ENCODE measurements at regions not wholly inside any gene's neighbourhood (a gene's known extent, or its start where the extent isn't known, plus 50 kb on each side); places are given as distances from the start of the nearest gene placed in this dataset.
A peak's percentile ranks its signal among the peaks of the same experiment; 100 is the strongest.

DNA sequence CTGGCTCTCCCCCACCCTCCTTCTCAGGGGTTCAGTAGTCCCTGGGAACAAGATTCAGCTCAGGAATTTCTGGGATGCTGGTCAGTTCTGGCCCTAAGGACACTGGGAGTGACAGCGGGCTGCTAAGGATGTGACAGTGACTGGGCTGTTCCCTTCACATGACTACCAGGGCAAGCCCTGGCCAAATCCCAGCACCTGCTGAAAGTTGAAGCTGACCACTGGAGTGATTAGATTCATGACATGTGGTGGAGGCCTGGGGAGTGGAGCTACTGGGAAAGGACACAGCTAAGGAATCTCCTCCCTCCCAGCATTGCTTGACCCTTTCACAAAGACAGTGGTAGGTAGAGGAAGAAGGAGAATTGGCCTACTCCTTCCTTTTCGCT is 204.9 kb downstream of the DAD1 start:
- no peaks in the 10 kb centered on the region for H4K20me1 ChIP-seq (ENCODE audit: control insufficient read depth, insufficient read depth)
- no peaks in the 10 kb centered on the region for H3K9me3 ChIP-seq (replicated peaks; ENCODE audit: control insufficient read depth, insufficient read depth, low read length)
- H3K4me3 ChIP-seq: no peak overlapping the region
- H3K27me3 ChIP-seq (replicated peaks in 1 of 2; ENCODE audit: control insufficient read depth in 2 of 2, insufficient read depth in 2 of 2, low read length in 1 of 2): no peaks in the 10 kb centered on the region
- RAD21 ChIA-PET (ENCODE audit: unreplicated experiment): interaction anchor here (0.5 to 7.8 kb wide), 32 partner anchors 9 to 441 kb away, joined by 3 to 272 read pairs (median 6); partner anchors contain the start of gene ABHD4
- no peak for FAIRE-seq
- intact Hi-C loops (cut with micrococcal nuclease; ENCODE audit: unreplicated experiment): loop anchor here (10.0 kb wide), 1 partner anchor 601 kb away; the partner anchor contains the start of gene AJUBA
- no peaks in the 10 kb centered on the region for H3K36me3 ChIP-seq (ENCODE audit: control insufficient read depth in 2 of 2, insufficient read depth in 2 of 2, low read length in 1 of 2)
- peak overlapping the region; percentile 70 for H3K27ac ChIP-seq (ENCODE audit: control insufficient read depth, insufficient read depth)
- CTCF ChIA-PET: interaction anchor here (0.5 to 7.8 kb wide), 32 partner anchors 10 to 708 kb away, joined by 3 to 142 read pairs (median 5); no protein-coding TSS in a partner anchor
- POLR2A ChIA-PET: interaction anchor here (0.8 to 6.0 kb wide), 20 partner anchors 52 to 201 kb away, joined by 3 to 73 read pairs (median 6); no protein-coding TSS in a partner anchor
- peaks cover 53% of the 10 kb centered on the region for H3K4me1 ChIP-seq (ENCODE audit: control insufficient read depth, insufficient read depth, low read length)
- H3K9ac ChIP-seq (ENCODE audit: control insufficient read depth, insufficient read depth, low read length): peak overlapping the region; percentile 21
- no peaks in the 10 kb centered on the region for H3K79me2 ChIP-seq (ENCODE audit: control insufficient read depth, insufficient read depth, low read length)
- in situ Hi-C loops (cut with MboI): loop anchor here (5.0 to 10.0 kb wide), 3 partner anchors 67 to 471 kb away; no protein-coding TSS in a partner anchor
- 51% methylated on average over 2 of the region's 2 CpGs for WGBS (ENCODE audit: insufficient coverage, insufficient replicate concordance, low lambda C conversion rate, missing lambda C conversion rate)
- DNase-seq (ENCODE audit: low read depth, low spot score): no peak
- peak overlapping the region; percentile 39; the same call in 1 of the 2 replicates for H3K4me2 ChIP-seq (ENCODE audit: control insufficient read depth, insufficient read depth)
- ATAC-seq: peak; percentile 20
- TSS peak; percentile 88 for BruUV-seq (replicated peaks)
- peak overlapping the region; percentile 49 for H2AFZ ChIP-seq (ENCODE audit: control insufficient read depth, low read depth, low read length)
- SMC1A ChIA-PET (ENCODE audit: uncharacterized antibody, unreplicated experiment): interaction anchor here (0.8 to 22.6 kb wide), 28 partner anchors 9 to 382 kb away, joined by 3 to 912 read pairs (median 8); partner anchors contain the start of genes DAD1 and OXA1L
- TF ChIP-seq IKZF2 (IDR thresholded peaks at IDR 0.05) (peak; percentile 14 to 54; a peak in 2 of 4 replicates), JUNB (IDR thresholded peaks at IDR 0.05) (no peak), IKZF1 (conservative IDR thresholded peaks at IDR 0.05) (peak; percentile 57), NR2F1 (conservative IDR thresholded peaks at IDR 0.05) (0 out of 2 replicates have a peak, but pooled peaks have one; percentile 10), MYB (IDR thresholded peaks at IDR 0.05; ENCODE audit: borderline replicate concordance, low read depth, low read length) (no peak), RAD51 (IDR thresholded peaks at IDR 0.05) (peak; percentile 47; the same call in 1 of the 2 replicates), SMARCA5 (IDR thresholded peaks at IDR 0.05) (peak; percentile 42; the same call in 1 of the 2 replicates), BACH1 (IDR thresholded peaks at IDR 0.05; ENCODE audit: borderline replicate concordance) (no peak)
- TF ChIP-seq, protein P1, sequence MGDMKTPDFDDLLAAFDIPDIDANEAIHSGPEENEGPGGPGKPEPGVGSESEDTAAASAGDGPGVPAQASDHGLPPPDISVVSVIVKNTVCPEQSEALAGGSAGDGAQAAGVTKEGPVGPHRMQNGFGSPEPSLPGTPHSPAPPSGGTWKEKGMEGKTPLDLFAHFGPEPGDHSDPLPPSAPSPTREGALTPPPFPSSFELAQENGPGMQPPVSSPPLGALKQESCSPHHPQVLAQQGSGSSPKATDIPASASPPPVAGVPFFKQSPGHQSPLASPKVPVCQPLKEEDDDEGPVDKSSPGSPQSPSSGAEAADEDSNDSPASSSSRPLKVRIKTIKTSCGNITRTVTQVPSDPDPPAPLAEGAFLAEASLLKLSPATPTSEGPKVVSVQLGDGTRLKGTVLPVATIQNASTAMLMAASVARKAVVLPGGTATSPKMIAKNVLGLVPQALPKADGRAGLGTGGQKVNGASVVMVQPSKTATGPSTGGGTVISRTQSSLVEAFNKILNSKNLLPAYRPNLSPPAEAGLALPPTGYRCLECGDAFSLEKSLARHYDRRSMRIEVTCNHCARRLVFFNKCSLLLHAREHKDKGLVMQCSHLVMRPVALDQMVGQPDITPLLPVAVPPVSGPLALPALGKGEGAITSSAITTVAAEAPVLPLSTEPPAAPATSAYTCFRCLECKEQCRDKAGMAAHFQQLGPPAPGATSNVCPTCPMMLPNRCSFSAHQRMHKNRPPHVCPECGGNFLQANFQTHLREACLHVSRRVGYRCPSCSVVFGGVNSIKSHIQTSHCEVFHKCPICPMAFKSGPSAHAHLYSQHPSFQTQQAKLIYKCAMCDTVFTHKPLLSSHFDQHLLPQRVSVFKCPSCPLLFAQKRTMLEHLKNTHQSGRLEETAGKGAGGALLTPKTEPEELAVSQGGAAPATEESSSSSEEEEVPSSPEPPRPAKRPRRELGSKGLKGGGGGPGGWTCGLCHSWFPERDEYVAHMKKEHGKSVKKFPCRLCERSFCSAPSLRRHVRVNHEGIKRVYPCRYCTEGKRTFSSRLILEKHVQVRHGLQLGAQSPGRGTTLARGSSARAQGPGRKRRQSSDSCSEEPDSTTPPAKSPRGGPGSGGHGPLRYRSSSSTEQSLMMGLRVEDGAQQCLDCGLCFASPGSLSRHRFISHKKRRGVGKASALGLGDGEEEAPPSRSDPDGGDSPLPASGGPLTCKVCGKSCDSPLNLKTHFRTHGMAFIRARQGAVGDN (IDR thresholded peaks at IDR 0.05): peak; percentile 29; the same call in 1 of the 2 replicates
- TF ChIP-seq, protein P2, sequence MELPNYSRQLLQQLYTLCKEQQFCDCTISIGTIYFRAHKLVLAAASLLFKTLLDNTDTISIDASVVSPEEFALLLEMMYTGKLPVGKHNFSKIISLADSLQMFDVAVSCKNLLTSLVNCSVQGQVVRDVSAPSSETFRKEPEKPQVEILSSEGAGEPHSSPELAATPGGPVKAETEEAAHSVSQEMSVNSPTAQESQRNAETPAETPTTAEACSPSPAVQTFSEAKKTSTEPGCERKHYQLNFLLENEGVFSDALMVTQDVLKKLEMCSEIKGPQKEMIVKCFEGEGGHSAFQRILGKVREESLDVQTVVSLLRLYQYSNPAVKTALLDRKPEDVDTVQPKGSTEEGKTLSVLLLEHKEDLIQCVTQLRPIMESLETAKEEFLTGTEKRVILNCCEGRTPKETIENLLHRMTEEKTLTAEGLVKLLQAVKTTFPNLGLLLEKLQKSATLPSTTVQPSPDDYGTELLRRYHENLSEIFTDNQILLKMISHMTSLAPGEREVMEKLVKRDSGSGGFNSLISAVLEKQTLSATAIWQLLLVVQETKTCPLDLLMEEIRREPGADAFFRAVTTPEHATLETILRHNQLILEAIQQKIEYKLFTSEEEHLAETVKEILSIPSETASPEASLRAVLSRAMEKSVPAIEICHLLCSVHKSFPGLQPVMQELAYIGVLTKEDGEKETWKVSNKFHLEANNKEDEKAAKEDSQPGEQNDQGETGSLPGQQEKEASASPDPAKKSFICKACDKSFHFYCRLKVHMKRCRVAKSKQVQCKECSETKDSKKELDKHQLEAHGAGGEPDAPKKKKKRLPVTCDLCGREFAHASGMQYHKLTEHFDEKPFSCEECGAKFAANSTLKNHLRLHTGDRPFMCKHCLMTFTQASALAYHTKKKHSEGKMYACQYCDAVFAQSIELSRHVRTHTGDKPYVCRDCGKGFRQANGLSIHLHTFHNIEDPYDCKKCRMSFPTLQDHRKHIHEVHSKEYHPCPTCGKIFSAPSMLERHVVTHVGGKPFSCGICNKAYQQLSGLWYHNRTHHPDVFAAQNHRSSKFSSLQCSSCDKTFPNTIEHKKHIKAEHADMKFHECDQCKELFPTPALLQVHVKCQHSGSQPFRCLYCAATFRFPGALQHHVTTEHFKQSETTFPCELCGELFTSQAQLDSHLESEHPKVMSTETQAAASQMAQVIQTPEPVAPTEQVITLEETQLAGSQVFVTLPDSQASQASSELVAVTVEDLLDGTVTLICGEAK (IDR thresholded peaks at IDR 0.05; ENCODE audit: borderline replicate concordance): 0 out of 2 replicates have a peak, but pooled peaks have one; percentile 14
- TF ChIP-seq, protein P3, sequence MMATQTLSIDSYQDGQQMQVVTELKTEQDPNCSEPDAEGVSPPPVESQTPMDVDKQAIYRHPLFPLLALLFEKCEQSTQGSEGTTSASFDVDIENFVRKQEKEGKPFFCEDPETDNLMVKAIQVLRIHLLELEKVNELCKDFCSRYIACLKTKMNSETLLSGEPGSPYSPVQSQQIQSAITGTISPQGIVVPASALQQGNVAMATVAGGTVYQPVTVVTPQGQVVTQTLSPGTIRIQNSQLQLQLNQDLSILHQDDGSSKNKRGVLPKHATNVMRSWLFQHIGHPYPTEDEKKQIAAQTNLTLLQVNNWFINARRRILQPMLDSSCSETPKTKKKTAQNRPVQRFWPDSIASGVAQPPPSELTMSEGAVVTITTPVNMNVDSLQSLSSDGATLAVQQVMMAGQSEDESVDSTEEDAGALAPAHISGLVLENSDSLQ (IDR thresholded peaks at IDR 0.05): peak; percentile 51; the same call in 1 of the 2 replicates
- TF ChIP-seq, protein P4, sequence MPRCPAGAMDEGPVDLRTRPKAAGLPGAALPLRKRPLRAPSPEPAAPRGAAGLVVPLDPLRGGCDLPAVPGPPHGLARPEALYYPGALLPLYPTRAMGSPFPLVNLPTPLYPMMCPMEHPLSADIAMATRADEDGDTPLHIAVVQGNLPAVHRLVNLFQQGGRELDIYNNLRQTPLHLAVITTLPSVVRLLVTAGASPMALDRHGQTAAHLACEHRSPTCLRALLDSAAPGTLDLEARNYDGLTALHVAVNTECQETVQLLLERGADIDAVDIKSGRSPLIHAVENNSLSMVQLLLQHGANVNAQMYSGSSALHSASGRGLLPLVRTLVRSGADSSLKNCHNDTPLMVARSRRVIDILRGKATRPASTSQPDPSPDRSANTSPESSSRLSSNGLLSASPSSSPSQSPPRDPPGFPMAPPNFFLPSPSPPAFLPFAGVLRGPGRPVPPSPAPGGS (IDR thresholded peaks at IDR 0.05; ENCODE audit: borderline replicate concordance, insufficient read depth, low read depth, low read length, poor library complexity, severe bottlenecking): peak; percentile 3
